CD1c-positive myeloid dendritic cell (primary cell): ENCODE measurements at regions not wholly inside any gene's neighbourhood (a gene's known extent, or its start where the extent isn't known, plus 50 kb on each side); places are given as distances from the start of the nearest gene placed in this dataset.

Source experiments
- DNase-seq: peaks from one replicate; pipeline ENCODE4 v3.0.0-alpha.2; 2016; ENCODE audit errors: extremely low spot score

DNA sequence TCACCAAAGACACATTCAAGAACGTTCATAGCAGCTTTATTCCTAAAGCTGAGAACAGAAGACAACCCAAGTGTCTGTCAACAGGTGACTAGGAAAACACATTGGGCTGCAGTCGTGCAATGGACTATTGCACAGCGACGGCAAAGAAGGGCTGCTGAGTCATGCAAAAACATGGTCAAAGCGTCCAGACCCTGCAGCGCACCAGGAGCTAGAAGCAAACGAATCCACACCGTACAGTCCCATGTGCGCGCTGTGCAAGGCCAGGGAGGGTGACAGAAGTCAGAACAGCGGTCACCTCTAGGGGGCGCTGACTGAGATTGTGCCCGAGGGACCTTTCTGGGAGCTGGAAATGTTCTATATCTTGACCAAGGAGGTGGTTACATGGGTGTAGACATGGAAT is 266.4 kb downstream of the MAF start:
- no peak for DNase-seq

DNA sequence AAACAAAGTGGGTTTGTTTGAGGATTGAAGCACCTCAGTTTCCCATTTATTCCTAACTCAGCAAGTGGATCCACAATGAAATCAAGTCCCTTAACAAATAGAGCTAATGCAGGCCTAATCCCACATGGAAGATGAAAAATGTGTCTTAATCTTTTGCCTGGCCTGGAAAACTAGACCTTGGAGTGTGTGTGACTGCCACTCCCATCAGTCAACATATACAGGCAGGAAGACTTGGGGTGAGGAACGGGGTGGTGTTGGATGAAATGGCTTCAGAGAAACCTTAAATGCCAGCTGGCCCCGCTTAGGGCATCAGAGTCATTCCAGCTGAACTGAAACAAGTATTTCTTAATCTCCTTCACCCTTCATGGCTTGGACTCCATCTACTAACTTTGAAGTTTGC is 269.5 kb downstream of the MAF start:
- DNase-seq, result no peak

DNA sequence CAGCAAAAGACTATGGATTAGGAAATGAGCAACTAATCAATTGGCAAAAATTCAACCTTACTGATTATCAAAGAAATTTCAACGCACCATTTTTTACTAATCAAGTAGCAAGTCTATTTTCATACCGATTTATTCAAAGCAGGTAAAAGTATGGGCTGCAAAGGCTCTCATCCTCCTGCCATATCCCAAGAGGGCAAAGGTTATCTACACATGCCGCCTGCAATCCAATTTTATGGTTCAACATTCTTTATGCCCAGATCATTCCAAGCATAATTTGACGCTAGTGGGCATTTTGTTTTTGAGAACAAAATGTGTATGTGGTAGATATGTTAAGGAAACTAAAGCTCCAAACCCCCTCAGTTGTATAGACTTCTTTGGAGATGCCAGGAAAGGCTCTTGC is 270.6 kb downstream of the MAF start:
- DNase-seq, result no peak

DNA sequence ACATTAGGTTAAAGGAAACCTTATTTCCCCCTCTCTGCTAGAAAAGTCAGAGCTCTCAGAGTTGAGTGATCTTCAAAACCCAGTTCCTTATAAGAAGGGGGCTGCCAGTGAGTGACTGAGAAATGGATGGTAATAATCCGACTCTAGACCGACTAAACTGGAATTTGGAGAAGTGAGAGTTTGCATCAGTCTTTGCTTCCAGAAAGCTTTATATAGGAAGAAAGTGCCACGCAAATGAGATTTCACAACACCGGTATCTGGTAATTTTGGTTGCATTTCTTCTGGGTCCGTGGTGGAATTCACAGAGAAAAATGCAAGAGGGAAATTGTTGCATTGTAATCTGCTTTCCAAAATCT is 271.4 kb downstream of the MAF start:
- peak; percentile 94 for DNase-seq

DNA sequence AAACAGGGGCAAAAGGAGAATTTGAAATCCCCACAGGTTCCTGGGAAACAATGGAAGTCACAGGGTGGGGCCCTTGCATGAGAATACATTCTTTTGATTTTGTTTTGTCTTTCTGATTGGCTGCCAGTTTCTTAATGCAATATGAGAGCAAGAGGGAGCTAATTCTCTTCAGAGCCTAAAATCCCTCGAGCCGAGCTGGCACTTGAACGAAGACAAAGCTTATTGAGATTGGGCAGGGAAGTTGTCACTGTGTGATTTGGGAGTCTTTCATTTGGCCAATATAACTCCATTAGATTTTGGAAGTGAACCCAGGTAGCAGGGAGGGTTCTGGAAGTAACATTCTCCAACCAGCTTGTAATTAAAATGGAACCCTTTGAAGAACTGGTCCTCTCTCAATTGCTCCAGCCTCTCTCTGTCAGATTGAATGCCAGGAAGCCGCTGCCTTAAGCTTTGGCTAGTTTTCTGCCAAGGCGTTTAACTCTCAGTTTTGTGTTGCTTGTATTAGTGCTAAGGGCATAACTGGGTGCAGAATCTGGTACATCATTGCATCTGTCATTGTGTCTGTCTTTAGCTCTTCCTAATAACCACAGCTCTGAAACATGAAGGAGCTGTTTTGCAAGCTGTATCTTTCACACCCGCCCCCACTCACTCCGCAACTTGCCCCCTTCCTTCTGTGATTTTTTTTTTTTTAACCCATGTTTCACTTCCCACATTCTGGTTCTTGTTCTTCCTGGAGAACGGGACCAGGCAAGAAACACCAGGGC is 272.0 kb downstream of the MAF start:
- peak; percentile 48 for DNase-seq

DNA sequence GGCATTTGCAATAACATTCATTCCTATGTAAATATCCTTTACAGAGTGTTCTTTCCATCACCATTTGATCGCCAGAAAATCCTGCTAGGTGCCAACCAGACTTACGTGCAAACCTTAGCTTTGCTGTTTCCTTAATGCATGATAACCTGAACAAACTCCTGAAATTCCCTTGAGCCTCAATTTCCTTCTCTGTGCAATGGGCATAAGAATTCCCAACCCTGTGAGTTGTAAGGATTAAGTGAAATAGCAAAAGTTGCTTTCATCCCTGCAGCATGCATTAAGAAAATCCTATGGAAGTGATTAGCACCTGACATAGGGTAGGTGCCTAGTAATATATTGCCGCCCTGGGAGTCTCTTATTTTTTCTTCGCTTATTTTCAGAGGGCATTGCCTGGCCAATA is 272.7 kb downstream of the MAF start:
- no peak for DNase-seq

DNA sequence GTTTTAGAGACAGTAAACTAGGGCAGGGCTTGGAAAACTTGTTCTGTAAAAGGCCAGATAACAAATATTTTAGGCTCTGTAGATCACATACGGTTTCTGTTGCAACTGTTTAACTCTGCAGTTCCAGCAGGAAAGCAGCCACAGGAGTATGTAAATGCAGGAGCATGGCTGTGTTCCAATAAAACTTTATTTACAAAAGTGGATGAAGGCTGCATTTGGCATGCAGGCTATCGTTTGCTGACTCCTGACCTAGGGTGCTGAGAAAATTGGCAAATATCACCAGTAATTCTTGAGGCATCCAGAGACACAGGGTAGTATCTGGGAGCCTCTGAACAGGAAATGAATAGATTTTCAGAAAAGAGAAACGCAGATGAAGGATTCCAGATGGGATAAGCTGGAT is 274.0 kb downstream of the MAF start:
- no peak for DNase-seq

DNA sequence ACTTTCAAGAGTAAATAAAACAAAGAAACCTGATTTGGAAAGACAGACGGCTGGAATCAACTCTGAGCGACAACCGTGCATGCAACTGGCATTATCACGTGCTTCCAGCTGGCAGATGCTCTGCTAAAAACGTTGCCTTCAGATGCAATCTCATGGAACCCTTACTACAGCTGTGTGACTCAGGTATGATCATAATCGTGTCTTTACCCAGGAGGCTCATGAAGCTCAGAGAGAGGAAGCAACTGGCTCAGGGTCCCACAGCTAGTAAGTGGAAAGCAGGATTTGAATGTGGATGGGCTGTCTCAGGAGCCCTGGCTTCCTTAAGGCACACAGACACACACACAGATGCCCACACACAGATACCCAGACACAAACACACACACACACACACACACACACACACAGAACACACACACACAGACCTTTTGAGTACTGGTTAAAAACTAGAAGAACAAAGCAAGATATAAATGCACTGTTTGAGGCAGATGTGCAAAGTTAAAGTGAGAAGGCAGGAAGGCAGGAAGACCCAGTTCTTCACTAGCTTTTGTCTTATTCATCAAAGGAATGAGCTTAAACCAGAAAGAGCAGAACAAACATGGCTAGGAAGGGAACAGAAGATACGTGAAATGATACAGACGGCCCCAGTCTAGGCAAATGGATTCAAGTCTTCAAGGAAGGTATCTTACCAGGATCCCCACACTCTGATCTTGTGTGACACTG is 275.2 kb downstream of the MAF start:
- DNase-seq, result no peak

DNA sequence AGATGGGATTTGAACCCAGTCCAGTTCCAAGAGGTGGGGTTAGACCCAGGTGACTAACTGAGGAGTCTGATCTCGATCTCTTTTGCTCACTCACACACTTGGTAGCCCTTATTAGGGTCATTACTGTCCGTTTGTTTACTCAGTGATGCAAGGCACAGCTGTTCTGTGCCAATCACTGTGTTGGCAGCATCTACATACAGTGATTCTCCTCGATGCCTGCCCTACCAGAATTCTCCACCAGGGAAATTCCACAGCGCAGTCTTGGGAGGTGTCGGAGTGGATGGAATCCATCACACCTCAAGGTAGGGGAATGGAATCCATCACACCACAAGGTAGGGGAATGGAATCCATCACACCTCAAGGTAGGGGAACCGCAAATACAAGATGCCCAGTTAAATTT is 279.6 kb downstream of the MAF start:
- DNase-seq, result no peak

DNA sequence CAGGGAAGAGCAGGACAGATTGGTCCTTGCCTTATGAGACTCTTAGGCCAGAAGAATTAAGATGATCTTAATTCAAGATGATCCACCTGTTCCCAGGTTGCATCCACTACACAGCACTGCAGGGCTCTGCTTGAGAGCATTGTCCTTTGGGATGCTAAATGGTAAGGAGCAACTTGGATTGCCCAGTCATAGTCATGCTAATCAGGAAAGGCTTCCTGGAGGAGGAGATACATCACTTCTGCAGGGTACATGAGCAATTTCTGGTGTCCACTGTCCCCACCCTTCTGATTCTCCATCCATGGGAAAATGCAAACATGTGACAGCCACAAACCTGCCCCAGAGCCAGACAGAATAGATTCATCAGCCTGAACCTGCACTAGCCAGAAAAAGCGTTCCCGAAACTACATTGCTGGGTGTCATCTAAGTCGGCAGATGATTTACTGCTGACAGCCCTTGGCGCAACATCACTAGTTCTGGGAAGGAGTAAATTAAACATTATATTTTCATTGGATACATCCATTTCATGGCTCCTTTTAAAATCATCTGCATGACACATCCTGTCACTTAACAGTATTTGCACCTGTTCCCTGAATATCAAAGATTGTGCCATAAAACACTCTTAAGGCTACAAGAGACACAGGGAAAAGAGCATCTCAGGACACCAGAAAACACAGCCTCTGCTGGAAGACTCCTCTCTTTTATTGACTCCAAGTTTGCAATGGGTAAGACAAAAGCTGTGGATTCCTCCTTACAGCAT is 282.2 kb downstream of the MAF start:
- no peak for DNase-seq

DNA sequence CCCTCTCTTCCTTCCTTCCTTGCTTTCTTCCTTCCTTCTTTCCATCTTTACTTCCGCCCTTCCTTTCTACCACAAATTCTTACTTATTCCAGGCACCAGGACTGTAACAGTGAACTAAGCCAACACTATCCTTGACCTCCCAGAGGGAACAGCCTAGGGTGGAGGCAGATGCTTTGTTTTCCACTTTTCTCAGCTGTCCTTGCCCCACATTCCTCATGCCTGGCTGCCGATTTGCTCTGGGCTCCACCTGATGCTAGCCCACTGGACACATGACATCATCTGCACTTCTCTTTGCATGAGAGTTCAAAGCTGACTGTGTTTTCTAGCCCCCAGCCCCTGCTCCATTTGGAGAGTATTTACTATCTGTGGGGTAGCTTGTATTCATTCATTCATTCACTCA is 283.0 kb downstream of the MAF start:
- DNase-seq, result no peak

DNA sequence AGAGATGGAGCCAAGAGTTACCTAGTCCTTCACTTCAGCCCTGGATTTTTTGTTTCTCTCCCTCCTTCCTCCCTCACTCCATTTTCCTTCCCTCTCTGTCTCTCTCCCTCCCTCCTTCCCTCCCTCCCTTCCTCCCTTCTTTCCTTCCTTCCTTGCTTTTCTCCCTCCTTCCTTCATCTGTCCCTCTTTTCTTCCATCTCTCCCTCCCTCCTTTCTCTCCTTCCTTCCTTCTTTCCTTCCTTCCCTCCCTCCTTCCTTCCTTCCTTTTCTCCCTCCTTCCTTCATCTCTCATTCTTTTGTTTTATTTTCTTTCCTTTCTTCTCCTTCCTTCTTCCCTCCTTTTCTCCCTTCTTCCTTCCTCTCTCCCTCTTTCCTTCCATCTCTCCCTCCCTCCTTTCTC is 283.5 kb downstream of the MAF start:
- no peak for DNase-seq

DNA sequence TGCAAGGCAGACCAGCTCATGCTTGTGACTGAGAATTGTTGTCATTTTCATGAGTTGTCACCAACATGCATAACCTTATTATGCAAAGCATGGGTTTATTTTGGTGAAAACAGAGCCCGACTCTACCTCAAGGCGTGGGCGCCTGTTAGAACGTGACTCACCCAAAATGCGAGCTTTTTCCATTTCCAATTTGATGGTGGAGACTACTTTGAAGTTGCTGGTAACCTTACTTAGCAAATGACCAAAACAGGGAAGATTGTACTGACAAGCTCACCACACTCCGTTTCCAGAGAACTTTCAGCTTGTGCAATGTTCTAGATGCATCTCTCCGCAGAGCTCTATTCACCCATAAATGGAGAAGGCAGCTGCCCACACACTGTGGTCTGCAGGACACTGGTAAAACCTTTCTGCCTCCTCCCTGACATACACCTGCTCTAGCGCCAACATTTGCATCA is 284.5 kb downstream of the MAF start:
- DNase-seq, result peak; percentile 93

DNA sequence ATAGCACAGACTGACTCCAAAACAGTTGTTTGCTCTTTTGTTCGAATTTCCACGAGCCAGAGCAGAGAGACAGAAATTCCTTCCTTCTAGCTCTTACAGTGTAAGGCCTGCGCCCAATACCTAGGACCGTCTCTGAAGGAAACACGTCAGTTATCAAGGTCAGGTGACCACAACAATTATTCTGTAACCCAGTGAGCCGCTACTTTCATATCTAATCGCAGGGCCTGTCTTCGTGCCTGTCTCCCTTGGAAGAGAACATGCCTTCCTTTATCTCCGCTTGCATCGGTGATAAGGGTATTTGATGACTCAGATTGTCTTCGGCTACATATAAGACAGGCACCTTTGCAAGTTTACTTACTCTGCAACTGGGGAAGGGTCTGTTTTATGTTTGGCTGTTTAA is 288.0 kb downstream of the MAF start:
- no peak for DNase-seq

DNA sequence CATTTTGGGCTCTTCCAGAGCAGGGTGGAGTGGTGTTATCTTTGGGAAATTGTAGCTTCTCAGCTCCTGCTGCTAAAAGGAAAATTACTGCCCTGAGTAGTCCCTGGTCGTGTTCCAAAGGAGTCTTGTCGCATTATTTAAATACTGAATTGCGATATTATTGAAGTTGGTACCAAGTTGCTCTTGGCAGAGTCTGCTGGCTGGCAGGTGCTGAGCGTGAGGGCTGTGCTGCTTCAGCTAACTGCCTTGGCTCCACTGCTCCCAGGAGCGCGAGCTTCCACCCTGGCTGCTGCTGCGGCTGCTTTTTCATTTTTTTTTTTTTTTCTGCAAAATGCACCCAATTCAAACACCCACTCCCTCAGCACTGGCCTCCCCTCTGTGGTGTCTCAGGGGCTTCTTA is 289.8 kb downstream of the MAF start:
- no peak for DNase-seq

DNA sequence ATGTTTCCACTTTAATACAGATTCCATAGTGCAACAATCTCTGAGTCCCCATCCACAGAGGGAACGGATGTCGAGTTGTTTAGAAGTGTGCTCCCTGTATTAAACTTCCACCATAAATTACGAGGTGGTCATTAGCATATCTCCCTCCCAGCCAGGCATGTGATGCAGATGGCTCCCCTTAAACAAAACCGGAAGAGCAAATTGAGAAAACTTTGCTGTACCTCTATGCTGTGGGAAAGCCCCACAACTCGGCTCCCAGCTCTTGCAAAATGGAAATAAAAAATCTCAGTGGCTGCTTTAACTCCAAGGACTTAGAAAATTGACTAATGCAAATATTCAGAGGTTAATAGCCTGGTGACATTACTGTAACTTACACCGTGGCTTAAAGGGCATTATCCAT is 290.9 kb downstream of the MAF start:
- peak; percentile 16 for DNase-seq

DNA sequence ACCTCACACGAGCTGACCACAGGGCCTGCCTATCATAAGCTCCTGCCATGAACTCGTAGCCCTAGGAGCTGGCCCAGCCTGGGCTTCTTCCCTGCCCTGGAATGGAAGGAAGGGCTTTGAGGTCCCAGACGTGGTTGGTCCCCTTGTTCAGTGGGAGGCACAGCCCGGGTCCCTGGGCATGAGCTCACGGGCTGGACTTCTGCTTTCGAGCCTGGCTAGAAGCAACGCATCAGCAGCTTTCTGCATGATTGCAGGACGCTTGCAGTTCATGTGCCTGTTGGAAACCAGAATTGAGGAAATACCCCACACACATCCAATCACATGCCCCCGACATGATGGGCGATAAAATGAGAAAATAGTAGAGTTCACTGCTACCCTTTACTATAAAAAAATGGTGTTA is 293.3 kb downstream of the MAF start:
- peak; percentile 92 for DNase-seq

DNA sequence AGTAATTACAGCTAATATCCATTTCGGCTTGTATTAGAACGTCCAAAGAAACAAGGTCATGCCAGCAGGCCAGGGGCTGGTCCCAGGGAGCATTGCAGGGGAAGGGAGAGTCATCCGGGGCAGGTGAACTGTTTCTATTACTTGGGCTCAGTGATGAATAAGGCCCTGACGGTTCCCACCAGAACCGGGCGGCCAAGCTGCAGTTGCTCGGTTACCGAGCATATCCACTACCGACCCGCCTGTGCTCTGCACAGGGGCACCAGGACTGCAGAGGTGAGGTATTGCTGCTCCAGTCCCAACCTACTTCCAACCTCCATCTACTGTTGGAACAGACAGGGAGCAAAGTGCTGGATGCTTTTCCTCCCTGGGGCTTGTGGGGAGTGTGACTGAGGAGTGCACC is 295.5 kb downstream of the MAF start:
- DNase-seq, result no peak

DNA sequence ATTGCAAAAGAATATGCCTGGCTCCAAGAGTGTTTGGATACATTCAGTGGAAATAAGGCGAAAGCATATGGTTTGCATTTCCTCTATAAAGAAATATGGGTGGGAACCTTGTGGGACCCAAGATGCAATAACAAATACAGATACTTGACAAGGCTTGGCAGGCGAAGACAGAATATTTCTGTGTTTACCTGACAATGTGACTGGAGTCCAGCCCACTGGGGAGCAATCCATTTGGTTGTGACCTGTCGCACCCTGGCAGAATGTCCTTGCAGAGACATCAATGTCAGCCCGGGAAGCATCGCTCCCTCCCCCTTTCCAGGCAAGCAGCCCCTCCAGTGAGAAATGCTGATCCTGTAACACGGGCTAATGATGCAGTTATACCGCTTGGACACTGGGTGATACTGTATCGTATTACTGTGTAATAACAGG is 296.6 kb downstream of the MAF start:
- DNase-seq, result no peak

DNA sequence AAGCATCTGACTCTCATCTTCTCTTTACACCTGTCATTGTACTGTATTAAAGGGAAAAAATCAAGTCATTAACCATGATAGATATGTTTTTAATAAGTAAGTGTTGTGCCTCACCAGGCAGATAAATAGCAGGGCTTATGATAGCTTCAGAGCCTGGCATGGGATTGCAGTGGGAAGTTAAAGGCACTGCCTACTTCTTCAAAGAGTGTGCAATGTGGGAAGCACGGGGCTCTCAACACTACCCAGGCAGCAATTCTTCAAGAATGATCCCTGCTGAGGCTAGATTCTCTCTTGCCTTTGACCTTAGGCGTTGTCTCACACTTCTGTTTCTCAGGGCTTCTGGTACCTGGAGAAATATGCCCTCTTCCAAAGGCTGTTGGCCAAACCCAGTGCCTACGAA is 297.3 kb downstream of the MAF start:
- no peak for DNase-seq

DNA sequence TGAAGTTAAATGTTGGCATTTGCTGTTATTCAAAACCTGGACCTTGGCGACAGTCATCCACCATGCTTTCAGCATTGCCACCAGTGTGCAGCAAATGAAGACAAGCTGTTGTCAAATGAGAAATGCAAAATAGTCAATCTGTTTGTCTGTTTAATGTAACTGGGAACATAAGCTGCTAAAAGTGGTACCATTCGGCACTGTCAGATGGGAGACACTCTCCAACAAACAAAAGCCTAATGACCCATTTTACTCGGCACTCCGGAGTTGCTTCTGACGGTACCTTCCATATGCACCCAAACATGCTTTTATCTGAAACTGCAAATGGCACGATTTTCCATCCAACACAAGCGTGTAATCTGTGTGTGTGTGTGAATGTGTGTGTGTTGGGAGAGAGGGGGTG is 297.8 kb downstream of the MAF start:
- DNase-seq, result no peak

DNA sequence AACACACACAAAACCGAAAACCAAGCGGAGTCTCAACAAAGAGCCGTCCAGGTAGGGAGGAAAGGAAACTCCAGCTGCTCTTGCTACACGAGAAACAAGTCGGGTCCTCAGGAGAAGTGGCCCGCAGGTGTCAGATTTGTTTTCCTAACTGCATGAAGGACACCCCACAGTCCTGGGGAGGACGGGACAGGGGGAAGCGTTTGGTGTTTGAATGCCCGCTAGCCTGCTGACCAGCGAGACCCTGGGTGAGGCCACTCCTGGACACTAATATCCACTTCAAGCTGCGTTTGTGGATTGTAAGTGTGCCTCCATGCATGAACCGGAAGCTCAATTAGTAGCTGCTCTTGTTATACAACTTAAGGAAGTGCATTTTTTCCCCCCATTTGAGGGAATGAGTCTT is 299.5 kb downstream of the MAF start:
- DNase-seq, result no peak
